CD14-positive monocyte (primary cell): ENCODE measurements at regions not wholly inside any gene's neighbourhood (a gene's known extent, or its start where the extent isn't known, plus 50 kb on each side); places are given as distances from the start of the nearest gene placed in this dataset.

ENCODE experiments used
- DNase-seq, 3 donors: peaks; one replicate each; pipeline ENCODE4 v3.0.0-alpha.2; 2011 to 2022
- H2AFZ ChIP-seq: 2 replicates; pipeline ENCODE4 v1.6.0; 2012; ENCODE audit warnings: mild to moderate bottlenecking, low read depth, low read length, inconsistent platforms; ENCODE audit not compliant: insufficient read depth, poor library complexity, severe bottlenecking
- H3K27ac ChIP-seq, 2 donors: 1 replicate in 1 of 2; 2 replicates in 1 of 2; pipeline ENCODE4 v1.5.1; 2012 to 2013; ENCODE audit warnings: low read length in 2 of 2, control low read depth in 1 of 2, inconsistent platforms in 1 of 2, low read depth in 1 of 2, mild to moderate bottlenecking in 1 of 2
- H3K27me3 ChIP-seq, 2 donors: one replicate each; pipeline versions ENCODE4 v1.6.0 to v1.6.1; 2011 to 2013; ENCODE audit warnings: low read length in 2 of 2; ENCODE audit not compliant: control insufficient read depth in 2 of 2, insufficient read depth in 2 of 2
- H3K36me3 ChIP-seq, 2 donors: replicated peaks in 1 of 2; 1 replicate in 1 of 2; 2 replicates in 1 of 2; pipeline versions ENCODE4 v1.5.1 to v1.6.1; 2012 to 2013; ENCODE audit warnings: low read length in 2 of 2, control low read depth in 1 of 2, inconsistent platforms in 1 of 2, mild to moderate bottlenecking in 1 of 2; ENCODE audit not compliant: insufficient read depth in 2 of 2, control insufficient read depth in 1 of 2
- H3K4me1 ChIP-seq, 2 donors: 1 replicate in 1 of 2; 2 replicates in 1 of 2; pipeline versions ENCODE4 v1.5.1 to v1.6.1; 2012 to 2013; ENCODE audit warnings: low read length in 2 of 2, control low read depth in 1 of 2, inconsistent platforms in 1 of 2, mild to moderate bottlenecking in 1 of 2, moderate library complexity in 1 of 2; ENCODE audit not compliant: insufficient read depth in 2 of 2, control insufficient read depth in 1 of 2
- H3K4me2 ChIP-seq: replicated peaks from 2 replicates; pipeline ENCODE3; 2012; ENCODE audit warnings: low read length, moderate library complexity, mild to moderate bottlenecking; ENCODE audit not compliant: poor library complexity, severe bottlenecking; ENCODE audit errors: extremely low read depth
- H3K4me3 ChIP-seq, 3 experiments: fragments of 200-600 bp in 1 of 3; sonication (generic) in 1 of 3; replicated peaks in 1 of 3; 1 replicate in 2 of 3; 2 replicates in 1 of 3; pipeline ENCODE4 v1.5.1; 2011 to 2013; ENCODE audit warnings: low read length in 3 of 3, mild to moderate bottlenecking in 3 of 3, control low read depth in 2 of 3, low read depth in 2 of 3, inconsistent platforms in 1 of 3, moderate library complexity in 1 of 3
- H3K79me2 ChIP-seq: 2 replicates; pipeline ENCODE4 v1.6.0; 2012; ENCODE audit warnings: mild to moderate bottlenecking, control low read depth, inconsistent platforms, low read length, moderate library complexity; ENCODE audit not compliant: insufficient read depth
- H3K9ac ChIP-seq: 2 replicates; pipeline ENCODE4 v1.6.0; 2017; ENCODE audit warnings: low read length, mild to moderate bottlenecking; ENCODE audit not compliant: insufficient read depth, poor library complexity, severe bottlenecking
- H3K9me3 ChIP-seq, 2 donors: replicated peaks in 1 of 2; 1 replicate in 1 of 2; 2 replicates in 1 of 2; pipeline versions ENCODE4 v1.5.1 to v1.6.1; 2012 to 2013; ENCODE audit warnings: low read length in 2 of 2, control low read depth in 1 of 2; ENCODE audit not compliant: control insufficient read depth in 1 of 2, insufficient read depth in 1 of 2
- H4K20me1 ChIP-seq: 2 replicates; pipeline ENCODE4 v1.6.0; 2012; ENCODE audit warnings: mild to moderate bottlenecking, low read length, control low read depth, moderate library complexity; ENCODE audit not compliant: insufficient read depth
- H3K27ac Mint-ChIP-seq, 7 donors: one replicate each; pipeline ENCODE4 v1.8.0; 2020; ENCODE audit warnings: mild to moderate bottlenecking in 7 of 7, mixed read lengths in 7 of 7, moderate library complexity in 6 of 7, inconsistent platforms in 2 of 7
- H3K27me3 Mint-ChIP-seq, 3 donors: one replicate each; pipeline ENCODE4 v1.8.0; 2021 to 2022; ENCODE audit warnings: low read depth in 3 of 3, mild to moderate bottlenecking in 3 of 3, mixed read lengths in 3 of 3, moderate library complexity in 3 of 3, inconsistent platforms in 1 of 3
- H3K36me3 Mint-ChIP-seq, 2 donors: one replicate each; pipeline ENCODE4 v1.8.0; 2020; ENCODE audit warnings: mixed read lengths in 2 of 2, inconsistent platforms in 1 of 2, mild to moderate bottlenecking in 1 of 2
- H3K4me1 Mint-ChIP-seq: one replicate; pipeline ENCODE4 v1.8.0; 2020; ENCODE audit warnings: mild to moderate bottlenecking, mixed read lengths
- H3K4me3 Mint-ChIP-seq, 2 donors: one replicate each; pipeline ENCODE4 v1.8.0; 2020; ENCODE audit warnings: mild to moderate bottlenecking in 2 of 2, mixed read lengths in 2 of 2, moderate library complexity in 1 of 2
- H3K9me3 Mint-ChIP-seq, 7 donors: one replicate each; pipeline ENCODE4 v1.8.0; 2020 to 2022; ENCODE audit warnings: mixed read lengths in 7 of 7, mild to moderate bottlenecking in 6 of 7, moderate library complexity in 6 of 7, inconsistent platforms in 2 of 7
- CTCF ChIP-seq: fragments of 200-600 bp; IDR thresholded peaks from one replicate; pipeline ENCODE4 v1.8.0; 2022; ENCODE audit warnings: antibody characterized with exemption, mild to moderate bottlenecking
- WGBS: methylation state at CpG from one replicate; pipeline ENCODE4 v1.1.5; 2013; ENCODE audit warnings: missing lambda C conversion rate; ENCODE audit not compliant: insufficient coverage; 5-methylcytosine and 5-hydroxymethylcytosine counted together
- intact Hi-C, 2 donors: fragments of 100-400 bp; cut with micrococcal nuclease; formaldehyde crosslinking; loops; one replicate each; pipeline versions ENCODE4 v1.15.0 to v1.15.1; 2023

- H3K79me2 ChIP-seq = no peaks in the 10 kb centered on the region
- H3K36me3 ChIP-seq = no peaks in the 10 kb centered on the region
- H3K27me3 ChIP-seq = no peaks in the 10 kb centered on the region
- no peak for TF ChIP-seq CTCF
- H3K9me3 ChIP-seq = no peaks in the 10 kb centered on the region
- H3K4me1 ChIP-seq = no peaks in the 10 kb centered on the region
- H3K9ac ChIP-seq = no peak overlapping the region
- no peaks in the 10 kb centered on the region for H3K4me1 Mint-ChIP-seq
- peaks cover 0 to 4% (median 0%) of the 10 kb centered on the region in 7 donors for H3K9me3 Mint-ChIP-seq
- H3K27me3 Mint-ChIP-seq = no peaks in the 10 kb centered on the region
- no CpG with 5 or more reads among the region's 2 CpGs for WGBS
- H3K36me3 Mint-ChIP-seq = no peaks in the 10 kb centered on the region
- no peak overlapping the region for H3K4me3 Mint-ChIP-seq
- no peak for DNase-seq
- H2AFZ ChIP-seq = no peak overlapping the region
- H4K20me1 ChIP-seq = no peaks in the 10 kb centered on the region
- H3K27ac Mint-ChIP-seq = no peak overlapping the region
- intact Hi-C loops = loop anchor here in 1 of 2 donors (10.0 kb wide), 1 partner anchor 1147 kb away; no protein-coding TSS in a partner anchor
- H3K4me3 ChIP-seq = no peak overlapping the region
- no peak overlapping the region for H3K4me2 ChIP-seq
- H3K27ac ChIP-seq = no peak overlapping the region
Measured at GRCh38 chr5:39587675-39588074, 162.9 kb upstream of the DAB2 start.

- Histone ChIP-seq H3K9me3 (no peaks in the 10 kb centered on the region), H3K4me1 (peaks cover 4 to 7% of the 10 kb centered on the region in 2 donors), H3K79me2 (no peaks in the 10 kb centered on the region), H4K20me1 (no peaks in the 10 kb centered on the region), H3K27ac (no peak overlapping the region), H3K4me2 (no peak overlapping the region), H3K4me3 (no peak overlapping the region), H2AFZ (no peak overlapping the region), H3K27me3 (no peaks in the 10 kb centered on the region), H3K9ac (no peak overlapping the region), H3K36me3 (no peaks in the 10 kb centered on the region)
- Mint-ChIP-seq H3K27ac (no peak overlapping the region), H3K36me3 (no peaks in the 10 kb centered on the region), H3K9me3 (no peaks in the 10 kb centered on the region), H3K4me3 (no peak overlapping the region), H3K4me1 (peaks cover 7% of the 10 kb centered on the region), H3K27me3 (no peaks in the 10 kb centered on the region)
- intact Hi-C loops = loop anchor here in 1 of 2 donors (10.0 kb wide), 1 partner anchor 1149 kb away; no protein-coding TSS in a partner anchor
- DNase-seq = no peak
- TF ChIP-seq CTCF = no peak
- 95% methylated on average over 6 of the region's 9 CpGs for WGBS
Measured at GRCh38 chr5:39586185-39586584, 161.4 kb upstream of the DAB2 start.
